Muscle layer of duodenum (tissue), 2 donors: ENCODE measurements at regions not wholly inside any gene's neighbourhood (a gene's known extent, or its start where the extent isn't known, plus 50 kb on each side); places are given as distances from the start of the nearest gene placed in this dataset.
"Not testable (repeated sequence)": the region's sequence is repeated elsewhere in the genome, so short reads cannot be mapped to it uniquely, and the experiment has no call there.

Experiments
- H3K27ac ChIP-seq: one replicate; pipeline ENCODE4 v1.7.0; 2013; ENCODE audit warnings: mild to moderate bottlenecking, low read length
- H3K27me3 ChIP-seq: one replicate; pipeline ENCODE4 v1.7.0; 2013; ENCODE audit warnings: low read depth, mild to moderate bottlenecking, control low read depth, low read length
- H3K36me3 ChIP-seq, 2 donors: one replicate each; pipeline ENCODE4 v1.7.0; 2013; ENCODE audit warnings: low read length in 2 of 2, control low read depth in 1 of 2, mild to moderate bottlenecking in 1 of 2; ENCODE audit not compliant: insufficient read depth in 2 of 2, control insufficient read depth in 1 of 2
- H3K4me1 ChIP-seq, 2 donors: one replicate each; pipeline ENCODE4 v1.7.0; 2013; ENCODE audit warnings: low read length in 2 of 2, mild to moderate bottlenecking in 2 of 2, control low read depth in 1 of 2, moderate library complexity in 1 of 2; ENCODE audit not compliant: insufficient read depth in 2 of 2, control insufficient read depth in 1 of 2
- H3K4me3 ChIP-seq, 2 donors: one replicate each; pipeline ENCODE4 v1.7.0; 2013; ENCODE audit warnings: low read length in 2 of 2, low read depth in 1 of 2, mild to moderate bottlenecking in 1 of 2
- H3K9me3 ChIP-seq, 2 donors: one replicate each; pipeline ENCODE4 v1.7.0; 2013; ENCODE audit warnings: low read length in 2 of 2, control low read depth in 1 of 2, mild to moderate bottlenecking in 1 of 2; ENCODE audit not compliant: control insufficient read depth in 1 of 2
- donor health status: healthy.

- Histone ChIP-seq H3K36me3 (no peaks in the 10 kb centered on the region), H3K4me3 (no peak overlapping the region), H3K9me3 (peaks cover 0 to 5% of the 10 kb centered on the region in 2 donors), H3K27me3 (no peaks in the 10 kb centered on the region), H3K27ac (no peak overlapping the region), H3K4me1 (no peaks in the 10 kb centered on the region)
Observed at GRCh38 chr1:102661481-102661880, 446.8 kb downstream of the COL11A1 start.

GRCh38 chr1:102659876-102660483 is 448.3 kb downstream of the COL11A1 start:
- not testable (repeated sequence) for H3K9me3 ChIP-seq, H3K4me1 ChIP-seq, H3K4me3 ChIP-seq, H3K27ac ChIP-seq, H3K27me3 ChIP-seq, H3K36me3 ChIP-seq

GRCh38 chr1:102655034-102655433 is 453.3 kb downstream of the COL11A1 start:
- Histone ChIP-seq H3K4me1 (no peaks in the 10 kb centered on the region), H3K27me3 (no peaks in the 10 kb centered on the region), H3K27ac (no peak overlapping the region), H3K4me3 (no peak overlapping the region), H3K9me3 (peaks cover 0 to 2% of the 10 kb centered on the region in 2 donors), H3K36me3 (no peaks in the 10 kb centered on the region)

- H3K4me1 ChIP-seq: no peaks in the 10 kb centered on the region
- no peaks in the 10 kb centered on the region for H3K27me3 ChIP-seq
- H3K36me3 ChIP-seq: no peaks in the 10 kb centered on the region
- H3K27ac ChIP-seq: no peak overlapping the region
- no peaks in the 10 kb centered on the region for H3K9me3 ChIP-seq
- no peak overlapping the region for H3K4me3 ChIP-seq
Observed at GRCh38 chr1:102640872-102641271, 467.4 kb downstream of the COL11A1 start.

GRCh38 chr1:102640312-102640711 is 468.0 kb downstream of the COL11A1 start:
- no peak overlapping the region for H3K27ac ChIP-seq
- H3K4me3 ChIP-seq: no peak overlapping the region
- no peaks in the 10 kb centered on the region for H3K4me1 ChIP-seq
- H3K27me3 ChIP-seq: no peaks in the 10 kb centered on the region
- H3K9me3 ChIP-seq: no peaks in the 10 kb centered on the region
- no peaks in the 10 kb centered on the region for H3K36me3 ChIP-seq

GRCh38 chr1:102631691-102632090 is 476.6 kb downstream of the COL11A1 start:
- Histone ChIP-seq H3K4me3 (no peak overlapping the region), H3K27ac (no peak overlapping the region), H3K27me3 (no peaks in the 10 kb centered on the region), H3K36me3 (no peaks in the 10 kb centered on the region), H3K9me3 (no peaks in the 10 kb centered on the region), H3K4me1 (no peaks in the 10 kb centered on the region)

- no peak overlapping the region for H3K27ac ChIP-seq
- H3K36me3 ChIP-seq: no peaks in the 10 kb centered on the region
- no peaks in the 10 kb centered on the region for H3K4me1 ChIP-seq
- H3K9me3 ChIP-seq: peaks cover 0 to 4% of the 10 kb centered on the region in 2 donors
- no peaks in the 10 kb centered on the region for H3K27me3 ChIP-seq
- H3K4me3 ChIP-seq: no peak overlapping the region
Observed at GRCh38 chr1:102630041-102630440, 478.3 kb downstream of the COL11A1 start.

GRCh38 chr1:102628109-102628613 is 480.2 kb downstream of the COL11A1 start:
- peak overlapping the region; percentile 21 to 28 for H3K4me3 ChIP-seq

GRCh38 chr1:102627145-102627544 is 481.2 kb downstream of the COL11A1 start:
- H3K27me3 ChIP-seq: no peaks in the 10 kb centered on the region
- no peaks in the 10 kb centered on the region for H3K36me3 ChIP-seq
- peaks cover 0 to 4% of the 10 kb centered on the region in 2 donors for H3K9me3 ChIP-seq
- H3K4me1 ChIP-seq: no peaks in the 10 kb centered on the region
- no peak overlapping the region for H3K27ac ChIP-seq
- H3K4me3 ChIP-seq: no peak overlapping the region

More at GRCh38 chr1:102628109-102628613, 480.2 kb downstream of the COL11A1 start:
- Histone ChIP-seq H3K4me1 (no peaks in the 10 kb centered on the region), H3K27me3 (no peaks in the 10 kb centered on the region), H3K36me3 (no peaks in the 10 kb centered on the region), H3K27ac (no peak overlapping the region), H3K9me3 (peaks cover 0 to 4% of the 10 kb centered on the region in 2 donors)

GRCh38 chr1:102615896-102616295 is 492.4 kb downstream of the COL11A1 start:
- H3K9me3 ChIP-seq: no peaks in the 10 kb centered on the region
- no peaks in the 10 kb centered on the region for H3K4me1 ChIP-seq
- H3K4me3 ChIP-seq: no peak overlapping the region
- H3K27ac ChIP-seq: no peak overlapping the region
- H3K36me3 ChIP-seq: no peaks in the 10 kb centered on the region
- no peaks in the 10 kb centered on the region for H3K27me3 ChIP-seq

- H3K27ac ChIP-seq: no peak overlapping the region
- H3K36me3 ChIP-seq: no peaks in the 10 kb centered on the region
- no peak overlapping the region for H3K4me3 ChIP-seq
- H3K4me1 ChIP-seq: no peaks in the 10 kb centered on the region
- H3K9me3 ChIP-seq: no peaks in the 10 kb centered on the region
- H3K27me3 ChIP-seq: no peaks in the 10 kb centered on the region
Observed at GRCh38 chr1:102595106-102595505, 513.2 kb downstream of the COL11A1 start.

GRCh38 chr1:102593276-102593675 is 515.0 kb downstream of the COL11A1 start:
- no peaks in the 10 kb centered on the region for H3K9me3 ChIP-seq
- H3K4me1 ChIP-seq: no peaks in the 10 kb centered on the region
- no peaks in the 10 kb centered on the region for H3K27me3 ChIP-seq

More at GRCh38 chr1:102593276-102593675, 515.0 kb downstream of the COL11A1 start:
- H3K27ac ChIP-seq: no peak overlapping the region
- no peaks in the 10 kb centered on the region for H3K36me3 ChIP-seq
- no peak overlapping the region for H3K4me3 ChIP-seq
